Astrocyte (in vitro differentiated cells and primary cell): ENCODE measurements at regions not wholly inside any gene's neighbourhood (a gene's known extent, or its start where the extent isn't known, plus 50 kb on each side); places are given as distances from the start of the nearest gene placed in this dataset.

Source experiments
- DNase-seq: peaks from one replicate; pipeline ENCODE4 v3.0.0-alpha.2; 2010; ENCODE audit warnings: low read depth
- FAIRE-seq: peaks from 2 replicates; lab custom pipeline; 2011; peaks lifted over from hg19 to GRCh38; lab: Jason Lieb, UNC
- H2AFZ ChIP-seq: 2 replicates; pipeline ENCODE4 v1.6.0; 2012; ENCODE audit warnings: low read depth, low read length, inconsistent platforms
- H3K27ac ChIP-seq: 2 replicates; pipeline ENCODE4 v1.5.1; 2011; ENCODE audit warnings: low read depth, low read length, inconsistent platforms
- H3K27me3 ChIP-seq: 2 replicates; pipeline ENCODE4 v1.6.0; 2011; ENCODE audit warnings: low read length, inconsistent platforms; ENCODE audit not compliant: insufficient read depth
- H3K36me3 ChIP-seq: 2 replicates; pipeline ENCODE4 v1.5.1; 2011; ENCODE audit warnings: low read length, inconsistent platforms; ENCODE audit not compliant: insufficient read depth
- H3K4me1 ChIP-seq: 2 replicates; pipeline ENCODE4 v1.5.1; 2011; ENCODE audit warnings: low read length, inconsistent platforms; ENCODE audit not compliant: insufficient read depth
- H3K4me2 ChIP-seq: 2 replicates; pipeline ENCODE4 v1.6.0; 2012; ENCODE audit warnings: low read length, inconsistent platforms
- H3K4me3 ChIP-seq: 2 replicates; pipeline ENCODE4 v1.5.1; 2011; ENCODE audit warnings: low read depth, mild to moderate bottlenecking, low read length, inconsistent platforms; ENCODE audit not compliant: insufficient read depth
- H3K79me2 ChIP-seq: 2 replicates; pipeline ENCODE4 v1.6.0; 2012; ENCODE audit warnings: mild to moderate bottlenecking, low read length, inconsistent platforms; ENCODE audit not compliant: insufficient read depth
- H3K9ac ChIP-seq: 2 replicates; pipeline ENCODE4 v1.6.0; 2012; ENCODE audit warnings: mild to moderate bottlenecking, low read length, inconsistent platforms
- H3K9me3 ChIP-seq: 2 replicates; pipeline ENCODE4 v1.5.1; 2012; ENCODE audit warnings: low read depth, mild to moderate bottlenecking, low read length, inconsistent platforms; ENCODE audit not compliant: insufficient read depth
- H4K20me1 ChIP-seq: 2 replicates; pipeline ENCODE4 v1.6.0; 2012; ENCODE audit warnings: low read length, inconsistent platforms; ENCODE audit not compliant: insufficient read depth
- H3K27ac Mint-ChIP-seq: one replicate; pipeline ENCODE4 v1.8.0; 2021; ENCODE audit warnings: mild to moderate bottlenecking, mixed read lengths; ENCODE audit not compliant: unreplicated experiment
- H3K27me3 Mint-ChIP-seq: one replicate; pipeline ENCODE4 v1.8.0; 2021; ENCODE audit warnings: low read depth, mixed read lengths; ENCODE audit not compliant: unreplicated experiment
- H3K36me3 Mint-ChIP-seq: one replicate; pipeline ENCODE4 v1.8.0; 2021; ENCODE audit warnings: low read depth, mixed read lengths; ENCODE audit not compliant: unreplicated experiment
- H3K4me1 Mint-ChIP-seq: one replicate; pipeline ENCODE4 v1.8.0; 2021; ENCODE audit warnings: low read depth, mixed read lengths; ENCODE audit not compliant: unreplicated experiment
- H3K4me3 Mint-ChIP-seq: one replicate; pipeline ENCODE4 v1.8.0; 2021; ENCODE audit warnings: mild to moderate bottlenecking, moderate library complexity, mixed read lengths; ENCODE audit not compliant: unreplicated experiment
- H3K9me3 Mint-ChIP-seq: one replicate; pipeline ENCODE4 v1.8.0; 2021; ENCODE audit warnings: mild to moderate bottlenecking, mixed read lengths; ENCODE audit not compliant: unreplicated experiment
- EZH2 ChIP-seq: IDR thresholded peaks from 2 replicates; pipeline ENCODE4 v1.6.1; 2012; ENCODE audit warnings: mild to moderate bottlenecking, low read length, inconsistent platforms; ENCODE audit not compliant: insufficient read depth
- TF ChIP-seq, protein P1 (sequence below): IDR thresholded peaks from 2 replicates; pipeline ENCODE4 v1.5.1; 2011; ENCODE audit warnings: low read depth, mild to moderate bottlenecking, inconsistent platforms, low read length, moderate library complexity; ENCODE audit not compliant: insufficient read depth

- no peak for FAIRE-seq
- peaks cover 5% of the 10 kb centered on the region for H3K4me1 Mint-ChIP-seq
- TF ChIP-seq EZH2, result no peak
- TF ChIP-seq, protein P1, sequence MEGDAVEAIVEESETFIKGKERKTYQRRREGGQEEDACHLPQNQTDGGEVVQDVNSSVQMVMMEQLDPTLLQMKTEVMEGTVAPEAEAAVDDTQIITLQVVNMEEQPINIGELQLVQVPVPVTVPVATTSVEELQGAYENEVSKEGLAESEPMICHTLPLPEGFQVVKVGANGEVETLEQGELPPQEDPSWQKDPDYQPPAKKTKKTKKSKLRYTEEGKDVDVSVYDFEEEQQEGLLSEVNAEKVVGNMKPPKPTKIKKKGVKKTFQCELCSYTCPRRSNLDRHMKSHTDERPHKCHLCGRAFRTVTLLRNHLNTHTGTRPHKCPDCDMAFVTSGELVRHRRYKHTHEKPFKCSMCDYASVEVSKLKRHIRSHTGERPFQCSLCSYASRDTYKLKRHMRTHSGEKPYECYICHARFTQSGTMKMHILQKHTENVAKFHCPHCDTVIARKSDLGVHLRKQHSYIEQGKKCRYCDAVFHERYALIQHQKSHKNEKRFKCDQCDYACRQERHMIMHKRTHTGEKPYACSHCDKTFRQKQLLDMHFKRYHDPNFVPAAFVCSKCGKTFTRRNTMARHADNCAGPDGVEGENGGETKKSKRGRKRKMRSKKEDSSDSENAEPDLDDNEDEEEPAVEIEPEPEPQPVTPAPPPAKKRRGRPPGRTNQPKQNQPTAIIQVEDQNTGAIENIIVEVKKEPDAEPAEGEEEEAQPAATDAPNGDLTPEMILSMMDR, result no peak
- H3K36me3 Mint-ChIP-seq, result no peaks in the 10 kb centered on the region
- H4K20me1 ChIP-seq, result no peaks in the 10 kb centered on the region
- no peaks in the 10 kb centered on the region for H3K36me3 ChIP-seq
- no peak overlapping the region for H3K27ac ChIP-seq
- no peaks in the 10 kb centered on the region for H3K9me3 ChIP-seq
- no peak for DNase-seq
- H3K79me2 ChIP-seq, result no peaks in the 10 kb centered on the region
- H3K27me3 Mint-ChIP-seq, result no peaks in the 10 kb centered on the region
- H3K9ac ChIP-seq, result no peak overlapping the region
- H2AFZ ChIP-seq, result no peak overlapping the region
- H3K27ac Mint-ChIP-seq, result peak overlapping the region; percentile 63
- no peak overlapping the region for H3K4me2 ChIP-seq
- H3K4me3 Mint-ChIP-seq, result no peak overlapping the region
- no peaks in the 10 kb centered on the region for H3K27me3 ChIP-seq
- H3K4me3 ChIP-seq, result no peak overlapping the region
- no peaks in the 10 kb centered on the region for H3K4me1 ChIP-seq
- H3K9me3 Mint-ChIP-seq, result no peaks in the 10 kb centered on the region
Observed at GRCh38 chr1:188949701-188950100, 1528.0 kb downstream of the BRINP3 start.

GRCh38 chr1:188958461-188959115 lies 1519.1 kb downstream of the BRINP3 start:
- DNase-seq, result peak; percentile 36
- H3K27me3 ChIP-seq, result no peaks in the 10 kb centered on the region
- no peak overlapping the region for H3K9ac ChIP-seq
- H3K27me3 Mint-ChIP-seq, result no peaks in the 10 kb centered on the region
- H4K20me1 ChIP-seq, result no peaks in the 10 kb centered on the region
- peaks cover 10% of the 10 kb centered on the region for H3K4me1 Mint-ChIP-seq
- H3K36me3 ChIP-seq, result no peaks in the 10 kb centered on the region
- H3K4me3 ChIP-seq, result no peak overlapping the region
- TF ChIP-seq EZH2, result no peak
- TF ChIP-seq, protein P1, result no peak
- H3K27ac ChIP-seq, result no peak overlapping the region
- H2AFZ ChIP-seq, result no peak overlapping the region
- no peaks in the 10 kb centered on the region for H3K9me3 ChIP-seq
- no peak overlapping the region for H3K4me2 ChIP-seq
- no peaks in the 10 kb centered on the region for H3K4me1 ChIP-seq
- no peaks in the 10 kb centered on the region for H3K79me2 ChIP-seq
- H3K36me3 Mint-ChIP-seq, result no peaks in the 10 kb centered on the region
- H3K4me3 Mint-ChIP-seq, result no peak overlapping the region
- no peaks in the 10 kb centered on the region for H3K9me3 Mint-ChIP-seq
- peak overlapping the region; percentile 81 for H3K27ac Mint-ChIP-seq
- no peak for FAIRE-seq

GRCh38 chr1:188986745-188987417 lies 1490.8 kb downstream of the BRINP3 start:
- Mint-ChIP-seq H3K27ac (no peak overlapping the region), H3K4me3 (no peak overlapping the region), H3K27me3 (no peaks in the 10 kb centered on the region), H3K9me3 (peaks cover 3% of the 10 kb centered on the region), H3K36me3 (no peaks in the 10 kb centered on the region), H3K4me1 (no peaks in the 10 kb centered on the region)
- Histone ChIP-seq H3K79me2 (no peaks in the 10 kb centered on the region), H3K4me3 (no peak overlapping the region), H3K9ac (no peak overlapping the region), H3K36me3 (no peaks in the 10 kb centered on the region), H3K27me3 (no peaks in the 10 kb centered on the region), H3K27ac (no peak overlapping the region), H2AFZ (no peak overlapping the region), H3K9me3 (no peaks in the 10 kb centered on the region), H3K4me2 (no peak overlapping the region), H3K4me1 (no peaks in the 10 kb centered on the region), H4K20me1 (no peaks in the 10 kb centered on the region)
- FAIRE-seq (no peak), DNase-seq (no peak)
- TF ChIP-seq, protein P1, result no peak
- no peak for TF ChIP-seq EZH2
